Ammon's horn (tissue), 1 donor: ENCODE measurements at regions not wholly inside any gene's neighbourhood (a gene's known extent, or its start where the extent isn't known, plus 50 kb on each side); places are given as distances from the start of the nearest gene placed in this dataset.
"Not testable (repeated sequence)": the region's sequence is repeated elsewhere in the genome, so short reads cannot be mapped to it uniquely, and the experiment has no call there.

Experiments used
- DNase-seq: peaks from one replicate; pipeline ENCODE4 v3.0.0-alpha.2; 2016; ENCODE audit warnings: low spot score

- not testable (repeated sequence) for DNase-seq
Observed at GRCh38 chr5:176140138-176140537, 98.1 kb upstream of the SIMC1 start.

- DNase-seq: no peak
Observed at GRCh38 chr5:176144508-176144907, 93.7 kb upstream of the SIMC1 start.

- not testable (repeated sequence) for DNase-seq
Observed at GRCh38 chr5:176149948-176150347, 88.3 kb upstream of the SIMC1 start.

- no peak for DNase-seq
Observed at GRCh38 chr5:176151281-176151680, 86.9 kb upstream of the SIMC1 start.

- no peak for DNase-seq
Observed at GRCh38 chr5:176152191-176152929, 85.9 kb upstream of the SIMC1 start.

- DNase-seq: no peak
Observed at GRCh38 chr5:176152930-176153311, 85.3 kb upstream of the SIMC1 start.

GRCh38 chr5:176153741-176154140 is 84.5 kb upstream of the SIMC1 start:
- no peak for DNase-seq

- DNase-seq: no peak
Observed at GRCh38 chr5:176154821-176155220, 83.4 kb upstream of the SIMC1 start.

- no peak for DNase-seq
Observed at GRCh38 chr5:176155922-176156359, 82.3 kb upstream of the SIMC1 start.

- DNase-seq: no peak
Observed at GRCh38 chr5:176157656-176158055, 80.6 kb upstream of the SIMC1 start.

GRCh38 chr5:176161431-176161830 is 76.8 kb upstream of the SIMC1 start:
- DNase-seq: no peak

GRCh38 chr5:176162198-176162597 is 76.0 kb upstream of the SIMC1 start:
- peak; percentile 48 for DNase-seq

- DNase-seq: no peak
Observed at GRCh38 chr5:176162888-176163287, 75.3 kb upstream of the SIMC1 start.

- DNase-seq: no peak
Observed at GRCh38 chr5:176166427-176166826, 71.8 kb upstream of the SIMC1 start.

GRCh38 chr5:176167800-176168199 is 70.4 kb upstream of the SIMC1 start:
- no peak for DNase-seq

GRCh38 chr5:176169393-176170063 is 68.7 kb upstream of the SIMC1 start:
- no peak for DNase-seq

- no peak for DNase-seq
Observed at GRCh38 chr5:176170084-176170483, 68.1 kb upstream of the SIMC1 start.

GRCh38 chr5:176171171-176171760 is 67.0 kb upstream of the SIMC1 start:
- DNase-seq: no peak

GRCh38 chr5:176172246-176172645 is 66.0 kb upstream of the SIMC1 start:
- DNase-seq: no peak

- DNase-seq: no peak
Observed at GRCh38 chr5:176173647-176174046, 64.6 kb upstream of the SIMC1 start.

- DNase-seq: no peak
Observed at GRCh38 chr5:176174345-176175025, 63.7 kb upstream of the SIMC1 start.

- no peak for DNase-seq
Observed at GRCh38 chr5:176175101-176175852, 62.9 kb upstream of the SIMC1 start.
